GM21737 (cell line): ENCODE measurements at regions not wholly inside any gene's neighbourhood (a gene's known extent, or its start where the extent isn't known, plus 50 kb on each side); places are given as distances from the start of the nearest gene placed in this dataset.

Experiments used
- ATAC-seq: cut with Tn5 transposase; IDR thresholded peaks from one replicate; pipeline ENCODE4 v1.9.1; 2021; ENCODE audit warnings: mild to moderate bottlenecking, moderate library complexity; ENCODE audit not compliant: unreplicated experiment

DNA sequence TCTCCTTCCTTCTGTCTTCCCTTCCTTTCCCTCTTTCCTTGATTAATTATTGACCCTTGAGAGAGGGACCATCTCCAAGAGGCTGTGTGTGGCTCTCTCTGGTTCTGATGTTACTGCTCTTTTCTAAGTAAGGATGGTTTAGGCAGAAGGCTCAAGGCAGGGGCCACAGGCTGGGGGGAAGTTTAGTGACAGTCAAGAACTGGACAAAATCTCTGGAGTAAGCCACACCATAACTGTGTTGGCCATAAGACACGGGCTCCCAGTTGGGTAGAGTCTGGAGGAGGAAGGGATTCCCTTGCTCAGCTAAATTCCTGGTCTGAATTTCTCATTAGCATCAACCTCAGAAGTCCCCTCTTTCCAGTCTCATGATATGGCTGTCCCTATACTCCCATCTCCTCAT lies 74.7 kb downstream of the BUD13 start:
- no peak for ATAC-seq

DNA sequence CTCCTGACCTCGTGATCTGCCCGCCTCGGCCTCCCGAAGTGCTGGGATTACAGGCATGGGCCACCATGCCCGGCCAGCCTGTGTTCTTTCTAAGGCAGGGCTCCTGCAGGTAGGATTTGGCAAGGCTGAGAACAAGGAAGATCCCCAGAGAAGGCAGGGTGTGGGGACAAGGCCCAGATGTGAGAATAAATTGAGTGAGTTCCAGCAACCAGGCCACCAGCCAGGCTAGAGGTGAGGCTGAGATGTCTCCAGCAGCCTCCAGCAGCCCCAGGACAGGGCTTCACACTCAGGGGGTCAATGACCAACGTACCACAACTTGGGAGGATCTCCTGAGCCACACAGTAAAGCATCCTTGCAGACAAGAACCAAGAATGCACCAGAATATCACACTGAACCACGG lies 75.1 kb downstream of the BUD13 start:
- no peak for ATAC-seq

- no peak for ATAC-seq
Observed at GRCh38 chr11:116697011-116697410, 75.8 kb downstream of the BUD13 start.

DNA sequence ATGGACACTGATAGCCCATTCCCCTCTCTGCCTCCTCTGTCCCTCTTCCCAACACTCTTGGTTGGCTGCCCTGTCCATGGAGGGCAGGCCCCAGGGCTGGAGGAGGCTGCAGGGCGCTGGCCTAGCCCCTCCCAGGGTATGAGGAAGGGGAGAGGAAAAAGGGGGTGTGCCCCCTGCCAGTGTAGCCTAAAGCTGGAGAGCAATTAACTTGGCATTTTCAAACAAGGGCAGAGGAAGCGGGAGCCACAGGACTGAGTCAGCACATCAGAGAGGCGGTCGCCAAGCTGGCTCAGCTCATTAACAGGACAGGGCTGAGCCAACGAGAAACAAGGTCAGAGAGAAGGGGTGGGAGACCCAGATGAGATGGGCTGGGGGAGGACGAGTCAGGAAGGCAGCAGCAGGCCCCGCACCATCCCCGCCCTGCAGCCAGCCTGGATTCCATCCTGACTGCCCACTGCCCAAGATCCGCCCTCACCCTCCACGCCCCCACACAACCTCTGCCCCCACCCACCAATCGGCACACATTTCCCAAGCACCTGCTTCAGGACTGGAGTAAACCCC lies 76.3 kb downstream of the BUD13 start:
- ATAC-seq: no peak

DNA sequence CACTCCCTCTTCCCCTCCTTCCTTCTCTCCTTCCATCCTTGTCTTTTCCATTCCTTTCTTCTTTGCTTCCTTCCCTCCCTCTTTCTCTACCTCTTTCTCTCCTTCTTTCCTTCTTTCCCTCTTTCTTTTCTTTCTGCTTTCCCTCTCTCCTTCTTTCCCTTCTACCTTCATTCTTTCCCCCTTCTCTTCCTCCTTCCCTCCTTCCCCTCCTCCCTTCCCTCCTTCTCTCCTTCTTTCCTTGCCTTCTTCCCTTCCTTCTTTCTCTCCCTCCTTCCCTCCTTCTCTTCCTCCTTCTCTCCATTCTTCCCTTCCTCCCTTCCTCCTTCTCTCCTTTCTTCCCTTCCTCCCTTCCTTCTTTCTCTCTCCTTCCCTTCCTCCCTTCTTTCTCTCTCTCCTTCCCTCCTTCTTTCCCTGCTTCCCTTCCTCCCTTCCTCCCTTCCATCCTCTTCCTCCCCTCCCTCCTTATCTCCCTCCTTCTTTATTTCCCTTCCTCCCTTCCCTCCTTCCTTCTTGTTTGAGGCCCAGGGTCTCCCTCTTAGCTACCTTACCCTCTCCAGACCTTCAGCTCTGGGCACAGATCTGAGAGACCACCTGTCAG lies 77.0 kb downstream of the BUD13 start:
- ATAC-seq: no peak

- no peak for ATAC-seq
Observed at GRCh38 chr11:116694815-116695590, 77.8 kb downstream of the BUD13 start.

- no peak for ATAC-seq
Observed at GRCh38 chr11:116694349-116694725, 78.5 kb downstream of the BUD13 start.

DNA sequence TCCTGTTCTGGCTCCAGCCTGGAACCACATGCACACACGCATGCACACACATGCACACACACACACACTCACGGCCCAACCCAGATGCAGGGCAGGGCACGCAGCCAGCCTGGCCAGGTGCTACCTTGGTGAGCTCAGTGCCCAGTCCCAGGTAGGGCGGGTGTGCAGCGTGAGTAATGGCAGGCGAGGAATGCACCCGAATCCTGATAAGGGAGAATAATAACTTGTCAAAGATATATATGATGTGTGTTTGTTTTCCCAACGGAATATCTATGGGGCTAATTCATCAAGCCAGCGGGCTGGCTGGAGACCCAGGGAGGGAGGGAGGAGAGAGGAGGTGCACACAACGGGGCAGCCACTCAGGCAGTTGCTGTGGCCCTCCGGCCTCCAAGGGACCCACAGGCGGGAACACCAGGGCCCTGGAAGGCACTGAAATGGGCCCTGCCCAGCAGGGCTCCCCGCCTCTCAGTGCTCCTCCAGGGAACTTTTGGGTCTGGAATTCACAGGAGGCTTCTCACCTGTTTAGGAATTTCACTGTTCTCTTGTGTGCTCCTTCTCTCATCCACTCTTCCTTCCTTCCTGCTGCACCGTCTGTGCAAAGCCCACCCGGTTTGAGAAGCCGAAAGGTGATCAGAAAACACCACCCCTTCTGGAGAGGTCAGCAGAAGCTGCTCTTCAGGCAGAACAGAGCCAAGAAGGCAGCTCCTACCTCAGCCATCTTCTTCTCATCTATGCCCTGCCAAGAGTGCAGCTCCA lies 79.0 kb downstream of the BUD13 start:
- no peak for ATAC-seq

GRCh38 chr11:116693102-116693570 lies 79.7 kb downstream of the BUD13 start:
- no peak for ATAC-seq

DNA sequence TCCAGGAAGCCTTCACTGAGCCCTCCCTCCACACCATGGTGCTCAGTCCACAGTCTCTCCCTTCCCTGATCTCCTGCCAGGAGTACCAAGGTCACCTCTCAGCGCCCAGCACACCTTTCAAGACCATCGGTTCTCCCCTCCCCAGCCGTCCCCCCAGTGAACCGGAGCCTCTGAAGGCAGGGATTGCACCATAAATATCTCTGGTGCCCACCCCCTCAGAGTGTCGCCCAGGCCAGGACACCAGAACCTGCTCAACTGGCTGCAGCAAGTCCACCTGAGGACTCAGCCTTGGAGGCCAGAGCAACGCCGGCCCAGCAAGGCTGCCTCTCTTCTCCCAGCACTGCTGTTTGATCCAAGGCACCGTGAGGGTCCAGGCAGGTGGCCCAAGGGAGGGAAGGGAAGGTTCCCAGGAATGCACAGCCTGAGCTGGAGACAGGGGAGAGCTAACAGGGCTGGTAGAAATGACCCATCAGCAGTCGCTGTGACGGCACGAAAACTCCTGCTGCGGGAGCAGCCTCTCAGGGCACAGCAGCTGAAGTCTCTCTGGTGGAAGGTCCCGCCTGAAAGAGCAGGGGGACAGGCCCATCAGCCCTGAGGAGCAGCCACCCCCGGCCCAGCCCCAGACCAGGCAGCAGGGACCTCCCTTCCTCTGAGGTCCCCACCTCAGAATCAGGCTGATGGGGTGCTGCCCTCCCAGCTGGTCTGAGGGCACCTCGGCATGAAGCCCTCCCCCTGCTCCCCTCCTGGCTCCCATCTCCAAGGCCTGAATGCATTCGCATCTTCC lies 80.3 kb downstream of the BUD13 start:
- no peak for ATAC-seq

GRCh38 chr11:116691771-116692177 lies 81.0 kb downstream of the BUD13 start:
- ATAC-seq: no peak

- ATAC-seq: no peak
Observed at GRCh38 chr11:116690611-116691010, 82.2 kb downstream of the BUD13 start.

DNA sequence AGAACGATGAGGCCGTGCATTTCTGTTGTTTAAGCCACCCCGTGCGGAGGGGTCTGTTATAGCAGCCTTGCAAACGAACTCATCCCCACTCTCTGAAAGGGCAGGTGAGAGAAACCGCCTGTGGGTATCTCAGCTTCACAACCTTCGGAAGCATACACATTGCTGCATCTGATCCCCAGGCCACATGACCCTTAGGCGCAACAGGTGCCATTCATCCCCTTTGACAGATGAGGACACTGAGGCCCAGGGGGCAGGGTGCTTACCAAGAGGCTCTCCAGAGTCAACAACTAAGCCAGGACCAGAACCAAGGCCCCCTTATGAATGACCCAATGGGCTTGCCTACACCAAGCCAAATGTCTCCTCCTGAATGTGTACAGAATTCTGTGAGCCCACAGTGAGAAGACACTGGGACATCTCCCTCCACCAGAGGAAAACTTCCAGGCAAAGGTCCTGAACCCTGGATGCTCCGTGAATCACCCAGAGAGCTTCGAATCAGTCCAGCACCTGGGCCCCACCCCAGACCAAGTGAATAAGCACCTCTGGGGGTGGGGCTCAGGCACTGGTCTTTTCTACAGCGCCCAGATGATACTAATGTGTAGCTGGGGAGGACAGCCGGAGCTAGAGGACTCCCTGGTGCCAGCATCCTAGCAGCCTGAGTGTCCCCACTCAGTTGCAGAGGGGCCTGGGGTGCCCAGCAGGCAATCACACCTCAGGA lies 83.2 kb downstream of the BUD13 start:
- ATAC-seq: no peak

- ATAC-seq: no peak
Observed at GRCh38 chr11:116688202-116688540, 84.6 kb downstream of the BUD13 start.

DNA sequence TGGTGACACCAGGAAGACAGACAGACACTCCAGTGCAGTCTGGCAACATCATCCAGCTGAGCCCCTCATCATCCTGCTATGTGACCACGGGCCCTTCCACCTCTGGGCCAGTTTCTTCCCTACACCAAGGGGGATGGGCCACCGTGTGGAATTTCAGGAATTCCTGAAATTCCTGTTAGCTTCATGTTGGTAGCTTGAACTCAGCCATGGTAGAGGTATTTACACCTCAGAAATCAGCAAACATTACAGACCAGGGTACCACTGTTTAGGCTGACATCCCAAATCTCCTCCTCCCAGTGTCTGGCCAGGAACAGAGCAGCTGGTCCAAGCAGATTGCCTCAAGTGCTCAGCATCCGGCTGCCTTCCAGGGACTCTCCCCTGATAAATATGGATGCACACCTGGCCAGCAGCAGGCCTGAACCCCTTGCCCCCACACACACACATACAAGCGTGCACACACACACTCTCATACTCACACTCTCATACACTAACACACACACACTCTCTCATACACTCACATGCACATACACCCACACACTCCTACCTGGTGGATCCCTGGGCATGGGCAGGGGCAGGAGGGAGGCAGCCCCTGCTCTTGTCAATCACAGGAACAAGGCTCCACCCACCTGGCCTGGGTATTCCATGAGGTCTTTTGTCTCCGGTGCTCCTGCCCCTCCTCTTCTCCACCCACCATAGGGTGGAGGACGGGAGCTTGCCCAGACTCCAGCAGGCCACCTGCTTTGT lies 85.2 kb downstream of the BUD13 start:
- ATAC-seq: no peak

DNA sequence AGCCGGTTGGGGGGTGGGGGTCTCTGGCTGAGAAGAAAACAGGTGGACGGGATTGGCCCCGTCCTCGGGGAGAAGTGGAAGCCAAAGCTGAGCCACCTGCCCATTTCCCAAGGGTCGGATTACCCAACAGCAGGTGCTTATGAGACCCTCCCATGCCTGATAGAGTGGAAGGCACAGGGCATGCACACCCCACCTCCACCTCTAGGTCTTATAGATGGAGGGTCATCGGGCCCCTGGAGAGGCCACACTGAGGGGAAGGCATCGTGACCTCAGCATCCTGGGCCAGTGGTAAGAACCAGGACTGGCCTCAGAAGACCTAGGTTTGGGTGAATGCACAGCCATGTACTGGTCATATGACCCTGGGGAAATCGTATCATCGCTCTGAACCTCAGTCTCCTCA lies 85.9 kb downstream of the BUD13 start:
- ATAC-seq: no peak

DNA sequence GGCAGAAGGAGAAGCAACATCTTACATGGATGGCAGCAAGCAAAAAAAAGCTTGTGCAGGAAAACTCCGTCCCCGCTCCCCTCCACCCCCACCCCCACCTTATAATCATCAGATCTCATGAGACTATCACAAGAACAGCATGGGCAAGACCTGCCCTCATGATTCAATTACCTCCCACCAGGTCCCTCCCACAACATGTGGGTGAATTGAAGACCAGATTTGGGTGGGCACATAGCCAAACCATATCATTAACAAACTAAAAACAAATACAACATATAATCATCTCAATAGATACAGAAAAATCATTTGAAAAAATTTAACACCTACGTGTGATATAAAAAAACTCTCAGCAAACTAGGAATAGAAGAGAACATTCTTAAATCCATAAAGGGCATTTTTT lies 88.8 kb downstream of the BUD13 start:
- no peak for ATAC-seq

- no peak for ATAC-seq
Observed at GRCh38 chr11:116680349-116681125, 92.2 kb downstream of the BUD13 start.

DNA sequence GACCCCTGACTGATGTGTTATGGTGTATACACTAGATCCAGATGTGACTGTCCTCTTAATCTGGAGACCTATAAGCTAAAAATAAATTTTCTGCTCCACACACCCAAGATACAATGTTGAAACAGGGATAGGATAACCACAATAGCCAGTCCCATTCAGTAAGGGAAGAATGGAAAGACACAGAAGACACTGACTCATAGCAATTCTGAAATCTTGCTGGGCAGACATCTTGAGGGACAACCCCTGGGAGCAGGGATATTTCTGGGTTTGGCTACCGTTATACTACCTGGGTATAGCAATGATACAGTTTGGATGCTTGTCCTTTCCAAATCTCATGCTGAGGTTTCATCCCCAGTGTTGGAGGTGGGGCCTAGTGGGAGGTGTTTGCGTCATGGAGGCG lies 93.9 kb downstream of the BUD13 start:
- ATAC-seq: no peak
